NCI-H1105 treated with DMSO at 0.1 percent for 48 hours (cell line): ENCODE measurements at regions not wholly inside any gene's neighbourhood (a gene's known extent, or its start where the extent isn't known, plus 50 kb on each side); places are given as distances from the start of the nearest gene placed in this dataset.

Experiments used
- DNase-seq: peaks from one replicate; lab custom pipeline; 2025; lab: John Stamatoyannopoulos, UW

DNA sequence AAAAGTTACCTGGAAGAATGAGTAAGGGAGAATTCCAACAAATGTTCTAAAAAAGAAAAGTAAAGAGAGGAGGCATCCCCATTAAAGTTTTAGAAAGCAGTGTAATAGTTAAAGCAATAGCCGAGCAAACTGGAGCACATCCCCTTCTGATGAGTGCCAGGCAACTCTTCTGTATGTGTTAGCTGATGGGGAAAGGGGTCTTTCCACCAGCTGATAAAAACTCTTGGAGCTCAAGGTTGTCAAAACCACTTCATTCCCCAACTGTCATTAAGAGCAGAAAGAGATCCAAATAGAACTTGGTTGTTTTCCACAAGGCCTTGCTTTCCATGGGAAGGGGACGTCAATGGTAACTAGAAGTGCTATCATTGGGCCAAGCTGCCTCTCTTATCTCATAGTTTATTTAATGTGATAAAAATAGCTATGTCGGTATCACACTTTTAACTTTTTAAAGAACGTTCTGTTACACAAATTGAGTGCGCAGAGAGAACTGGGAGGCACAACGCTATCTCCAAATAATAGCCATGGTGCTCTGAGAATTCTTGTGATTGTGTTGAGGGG, 116.9 kb downstream of the POLR2M start:
- no peak for DNase-seq

DNA sequence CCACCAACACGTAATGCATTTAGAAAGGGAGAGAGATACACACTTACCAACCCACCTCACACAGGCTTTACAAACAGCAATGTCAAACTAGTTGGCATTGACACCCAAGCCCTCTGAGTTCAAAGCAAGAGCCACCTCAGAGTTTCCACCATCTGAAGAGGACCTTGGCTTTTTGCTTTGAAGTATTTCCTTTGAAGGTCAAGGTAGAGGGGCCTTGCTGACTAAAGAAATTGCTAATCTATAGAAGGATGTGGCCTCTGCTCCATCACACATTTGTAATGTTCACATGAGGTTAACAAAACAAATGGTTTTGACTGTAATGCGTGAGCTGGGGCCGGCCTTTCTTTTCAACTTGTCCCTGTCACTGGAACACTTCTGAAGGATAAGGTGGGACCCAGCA, 117.7 kb downstream of the POLR2M start:
- no peak for DNase-seq

DNA sequence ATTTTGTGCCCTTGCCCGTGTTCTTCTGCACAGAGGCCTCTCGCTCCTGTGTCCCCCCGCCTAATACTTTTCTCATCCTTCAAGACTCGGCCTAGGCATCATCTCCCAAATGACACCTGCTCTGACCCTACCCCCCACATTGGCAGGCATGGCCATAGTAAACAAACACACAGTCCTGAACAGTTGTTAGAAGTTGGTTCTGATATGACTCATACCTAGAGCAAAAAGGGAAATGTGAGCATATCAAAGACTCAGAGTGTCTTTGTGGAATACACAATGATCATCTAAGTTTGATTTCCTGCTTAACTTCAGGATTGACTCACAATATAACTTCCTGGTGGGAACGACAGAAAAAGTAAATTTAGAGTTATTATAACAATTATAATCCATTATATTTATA, 120.5 kb downstream of the POLR2M start:
- DNase-seq = no peak

DNA sequence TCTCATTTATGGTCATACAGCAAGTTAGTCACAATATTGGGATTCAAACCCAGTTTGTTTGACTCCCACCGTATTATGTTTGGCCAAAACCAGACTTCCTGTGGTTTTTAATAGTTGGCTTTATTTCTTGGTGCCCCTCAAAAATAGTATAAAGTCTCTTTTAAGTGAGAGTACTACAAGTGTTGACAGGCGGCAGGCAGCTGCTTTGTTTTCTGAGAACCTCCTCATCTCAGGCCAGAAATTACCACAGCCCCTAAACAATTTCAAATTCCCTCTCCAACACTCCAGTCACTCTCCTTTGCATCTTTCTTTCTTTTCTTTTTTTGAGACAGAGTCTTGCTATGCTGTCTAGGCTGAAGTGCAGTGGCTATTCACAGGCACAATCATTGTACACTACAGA, 121.5 kb downstream of the POLR2M start:
- DNase-seq = no peak

DNA sequence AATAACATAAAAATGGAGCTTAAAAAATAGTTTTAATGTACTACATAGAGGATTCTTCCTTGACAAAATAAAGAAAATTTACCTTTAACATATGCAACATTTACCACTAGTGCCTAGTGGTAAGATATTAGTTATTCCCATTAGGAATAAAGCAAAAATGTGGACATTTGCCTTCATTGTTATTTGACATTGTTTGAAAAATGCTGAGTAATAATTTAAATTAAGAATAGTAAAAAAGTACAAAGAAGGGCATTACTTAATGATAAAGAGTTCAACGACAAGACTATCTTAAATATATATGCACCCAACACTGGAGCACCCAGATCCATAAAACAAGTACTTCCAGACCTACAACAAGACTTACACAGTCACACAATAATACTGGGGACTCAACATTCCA, 125.7 kb downstream of the POLR2M start:
- no peak for DNase-seq

DNA sequence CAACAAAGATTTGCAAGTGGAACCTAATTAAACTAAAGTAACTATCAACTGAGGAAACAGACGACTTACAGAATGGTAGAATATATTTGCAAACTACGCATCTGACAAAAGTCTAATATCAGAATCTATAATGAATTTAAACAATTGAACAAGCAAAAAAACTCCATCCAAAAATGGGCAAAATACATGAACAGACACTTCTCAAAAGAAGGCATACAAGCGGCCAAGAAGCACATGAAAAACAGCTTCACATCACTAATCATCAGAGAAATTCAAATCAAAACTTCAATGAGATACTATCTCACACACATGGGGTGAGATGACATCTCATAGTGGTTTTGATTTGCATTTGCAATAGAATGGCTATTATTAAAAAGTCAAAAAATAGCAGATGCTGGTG, 128.6 kb downstream of the POLR2M start:
- no peak for DNase-seq

DNA sequence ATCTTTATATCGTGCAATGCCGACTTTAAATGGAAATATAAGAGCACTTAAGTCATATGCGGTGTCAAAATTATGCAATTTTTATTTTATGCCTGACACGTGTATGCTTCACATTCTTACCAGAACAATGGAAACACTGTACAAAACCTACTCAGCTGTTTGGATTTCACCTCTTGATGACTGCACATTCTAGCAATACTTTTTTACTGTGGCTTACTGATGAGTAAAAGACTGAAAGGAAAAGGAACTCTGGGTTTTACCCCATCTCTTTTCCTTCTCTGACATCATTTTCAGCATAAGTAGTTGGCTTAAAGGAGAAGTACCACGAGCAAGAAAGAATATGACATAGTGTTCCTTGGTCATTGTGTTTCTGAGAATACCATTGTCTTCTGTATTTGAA, 142.8 kb downstream of the POLR2M start:
- DNase-seq = no peak

DNA sequence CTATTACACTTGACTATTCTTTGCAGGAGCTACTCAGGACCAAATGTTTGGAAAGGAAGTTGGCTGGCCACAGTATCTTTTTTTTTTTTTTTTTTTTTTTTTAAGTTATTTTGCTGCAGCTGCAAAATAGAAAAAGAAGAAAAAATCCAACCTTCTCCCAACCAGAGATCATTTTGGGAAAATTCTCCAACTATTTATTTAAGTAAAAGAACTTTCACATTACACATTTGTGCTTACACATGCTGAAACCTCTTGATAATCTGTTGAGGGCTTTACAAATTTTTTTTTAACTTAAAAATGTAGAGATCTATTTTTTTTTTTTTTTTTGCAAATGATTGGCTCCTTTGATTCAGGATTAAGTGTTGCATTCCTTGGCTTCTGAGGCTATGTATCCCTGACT, 148.0 kb downstream of the POLR2M start:
- no peak for DNase-seq

DNA sequence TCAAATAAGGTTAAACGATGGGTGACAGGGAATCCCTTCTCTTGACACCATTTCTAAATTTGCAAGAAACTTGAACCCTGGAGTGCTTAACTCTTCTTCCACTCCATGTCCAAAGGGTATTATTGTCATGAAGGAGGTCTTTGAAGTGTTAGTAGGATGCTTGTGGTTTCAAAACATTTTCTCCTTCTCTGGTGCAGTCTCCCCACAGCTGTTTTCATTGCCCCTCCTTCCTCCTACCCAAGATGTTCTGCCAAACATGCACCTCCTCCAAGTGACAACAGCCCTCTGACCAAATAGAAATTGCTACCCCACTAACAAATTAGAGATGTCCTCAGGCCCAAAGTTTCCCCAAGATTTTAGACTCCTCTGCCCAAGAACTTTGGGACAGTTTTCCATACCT, 151.4 kb downstream of the POLR2M start:
- DNase-seq = no peak

DNA sequence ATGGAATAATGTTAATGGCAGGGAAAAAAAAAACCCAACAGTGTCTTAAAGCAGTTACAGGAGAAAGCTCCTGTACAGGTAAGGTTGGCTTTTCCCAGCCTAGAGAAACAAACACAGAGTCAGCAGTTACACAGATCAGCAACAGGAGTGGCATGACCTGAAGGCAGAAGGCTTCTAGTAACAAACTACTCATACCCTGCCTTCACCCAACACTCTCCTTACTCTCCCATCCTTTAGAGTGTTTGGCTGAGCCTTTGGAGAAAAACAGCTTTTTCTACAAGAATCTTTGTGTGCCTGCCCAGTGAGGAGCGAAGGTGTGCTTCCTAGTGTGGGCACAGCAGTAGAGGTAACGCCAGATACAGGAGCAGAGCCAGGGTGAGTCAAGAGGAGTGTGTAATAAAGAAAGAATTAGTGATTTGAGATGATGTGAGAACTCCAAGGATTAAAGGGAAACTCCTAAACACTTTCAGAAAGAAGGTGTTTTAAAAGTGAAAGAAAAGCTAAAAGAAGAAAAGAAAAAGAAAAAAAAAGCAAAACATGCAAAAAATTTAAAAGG, 152.7 kb downstream of the POLR2M start:
- no peak for DNase-seq

DNA sequence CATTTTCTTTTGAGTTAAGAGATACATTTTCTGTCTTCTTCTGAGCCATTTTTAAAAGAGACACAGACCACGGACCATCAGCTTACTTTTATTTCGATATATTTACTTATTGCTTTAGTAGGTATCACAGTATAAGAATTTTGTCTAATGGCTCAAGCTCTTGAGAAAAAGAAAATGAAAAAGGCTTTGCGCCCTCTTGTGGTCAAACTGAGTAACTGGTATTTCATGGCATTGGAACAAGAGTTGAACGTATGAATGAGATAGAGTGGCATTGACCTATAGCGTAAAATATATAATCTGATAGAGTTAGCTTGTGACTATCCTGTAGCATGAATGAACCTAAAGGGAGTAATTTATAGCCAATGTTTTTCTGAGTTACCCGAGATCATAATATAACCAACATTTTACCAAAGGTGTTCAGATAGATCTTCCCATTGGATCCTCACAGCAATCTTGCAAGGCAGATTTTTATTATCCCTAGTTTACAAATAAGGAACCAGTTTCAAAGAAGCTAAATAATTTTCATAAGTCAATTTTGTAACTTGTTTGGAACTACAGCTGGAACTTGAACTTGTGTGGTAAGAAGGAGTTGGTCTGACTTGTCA, 154.6 kb downstream of the POLR2M start:
- DNase-seq = peak; percentile 84

DNA sequence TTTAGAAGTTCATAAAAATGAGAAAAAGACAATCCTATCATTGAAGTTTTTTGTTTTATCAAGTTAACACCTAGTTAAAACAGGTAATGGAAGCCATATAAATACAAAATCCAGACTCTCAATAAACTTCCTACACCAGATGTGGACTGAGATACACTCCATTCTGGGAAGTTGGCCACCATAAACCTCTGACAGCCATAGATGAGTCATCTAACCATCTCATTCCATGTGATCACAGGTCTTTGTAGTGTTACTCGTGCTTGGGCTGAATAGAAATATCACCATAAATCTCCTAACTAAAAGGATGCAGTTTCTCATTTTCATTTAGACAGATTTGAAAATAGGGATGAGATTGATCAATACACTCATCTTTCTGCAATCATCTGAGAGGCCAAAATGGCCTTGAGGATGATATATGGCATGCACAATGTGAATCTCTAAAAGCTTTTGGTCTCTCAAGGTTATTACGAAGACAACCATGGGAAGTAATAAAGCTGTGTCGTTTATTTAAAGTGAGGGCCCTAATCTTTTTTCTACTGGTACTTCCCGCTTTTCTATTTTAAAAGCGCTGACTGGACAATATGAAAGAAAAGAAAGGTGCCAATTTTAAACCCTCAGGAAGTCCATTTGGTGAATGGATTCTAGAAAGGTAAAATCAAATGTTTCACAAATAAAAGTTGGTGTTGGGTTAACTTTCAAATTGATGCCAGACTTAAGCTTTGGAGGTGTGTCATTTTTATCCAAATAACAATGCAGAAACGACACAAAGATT, 155.5 kb downstream of the POLR2M start:
- no peak for DNase-seq

DNA sequence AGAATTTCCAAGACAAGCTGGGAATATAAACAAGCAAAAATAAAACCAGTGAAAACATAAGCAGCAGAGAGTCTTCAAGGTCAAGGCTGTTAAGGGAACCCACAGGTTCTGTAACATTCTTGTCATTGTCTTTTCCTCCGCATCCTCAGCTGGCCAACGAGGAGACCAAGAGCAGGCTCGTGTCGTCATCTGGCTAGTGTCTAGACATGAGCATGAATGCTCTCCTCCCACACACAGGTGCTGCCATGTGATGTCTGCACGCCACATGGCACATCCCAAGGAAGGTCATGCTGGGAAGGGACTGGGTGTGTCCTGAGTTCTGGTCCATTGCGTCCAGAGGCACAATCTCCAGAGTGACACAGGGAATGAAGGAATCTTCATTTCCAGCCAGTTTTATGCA, 156.2 kb downstream of the POLR2M start:
- no peak for DNase-seq

DNA sequence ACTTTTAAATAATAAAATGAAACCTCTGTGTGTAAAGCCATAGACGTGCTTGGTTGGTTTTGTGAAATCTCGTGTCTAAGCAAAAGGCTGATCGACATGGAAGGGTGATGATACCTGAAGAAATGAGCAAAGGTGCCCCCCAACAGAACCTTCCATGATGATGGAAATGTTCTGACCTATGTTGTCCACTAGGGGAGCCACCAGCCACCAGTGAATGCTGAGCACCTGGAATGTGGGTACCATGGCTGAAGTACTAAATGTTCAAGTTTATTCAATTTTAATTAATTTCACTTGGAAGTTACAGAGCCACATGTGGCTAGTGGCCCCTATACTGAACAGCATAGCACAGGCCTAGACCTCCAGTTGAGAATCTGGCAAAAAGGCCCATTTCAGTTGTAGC, 158.8 kb downstream of the POLR2M start:
- DNase-seq = no peak

DNA sequence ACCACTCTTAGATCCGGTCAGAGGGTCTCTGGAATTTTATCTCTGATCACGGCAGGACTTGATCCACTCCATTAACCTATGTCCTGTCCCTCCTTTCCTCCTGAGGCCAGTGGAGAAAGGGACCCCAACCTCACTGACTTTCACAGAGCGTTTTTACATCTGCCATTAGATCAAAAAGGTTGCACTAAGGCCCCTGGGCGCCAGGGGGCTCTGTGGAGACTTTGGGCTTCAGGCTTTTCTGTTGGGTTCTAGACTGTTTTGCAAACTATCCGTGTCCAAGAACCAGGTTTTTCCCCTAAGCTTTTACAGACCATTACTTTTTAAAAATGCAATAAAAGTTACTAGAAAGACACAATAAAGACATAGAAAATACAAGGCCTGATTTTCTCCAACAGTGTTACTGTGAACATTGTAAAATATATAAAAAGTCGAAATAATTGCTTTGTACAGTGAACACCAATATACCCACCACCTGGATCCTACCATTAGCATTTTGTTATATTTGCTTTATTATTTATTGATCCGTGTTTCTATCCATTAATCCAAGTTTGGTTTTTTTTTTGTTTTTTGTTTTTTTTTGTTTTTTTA, 159.7 kb downstream of the POLR2M start:
- peak; percentile 72 for DNase-seq

DNA sequence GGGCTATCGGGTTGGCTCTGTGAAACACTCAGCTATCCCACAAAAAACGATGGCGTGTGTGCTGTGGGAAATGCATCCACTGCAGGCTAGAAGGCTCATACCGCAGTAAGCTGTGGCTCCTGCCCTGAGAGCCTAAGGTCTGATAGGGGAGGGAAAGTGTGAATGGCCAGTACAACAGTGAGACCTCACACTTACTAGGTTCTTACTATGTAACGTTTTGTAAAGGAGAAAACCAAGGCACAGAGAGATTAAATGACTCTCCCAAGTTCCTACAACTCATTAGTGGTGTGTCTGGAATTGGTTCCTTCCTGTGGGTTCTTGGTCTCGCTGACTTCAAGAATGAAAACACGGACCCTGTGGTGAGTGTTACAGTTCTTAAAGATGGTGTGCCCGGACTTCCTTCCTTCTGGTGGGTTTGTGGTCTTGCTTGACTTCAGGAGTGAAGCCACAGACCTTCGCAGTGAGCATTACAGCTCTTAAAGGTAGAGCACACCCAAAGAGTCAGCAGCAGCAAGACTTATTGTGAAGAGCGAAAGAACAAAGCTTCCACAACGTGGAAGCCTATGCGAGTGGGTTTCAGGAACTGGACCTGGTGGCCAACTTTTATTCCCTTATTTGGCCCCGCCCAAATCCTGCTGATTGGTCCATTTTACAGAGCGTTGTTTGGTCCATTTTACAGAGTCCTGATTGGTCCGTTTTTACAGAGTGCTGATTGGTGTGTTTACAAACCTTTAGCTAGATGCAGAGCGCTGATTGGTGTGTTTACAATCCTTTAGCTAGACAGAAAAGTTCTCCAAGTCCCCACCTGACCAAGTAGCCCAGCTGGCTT, 161.7 kb downstream of the POLR2M start:
- no peak for DNase-seq

DNA sequence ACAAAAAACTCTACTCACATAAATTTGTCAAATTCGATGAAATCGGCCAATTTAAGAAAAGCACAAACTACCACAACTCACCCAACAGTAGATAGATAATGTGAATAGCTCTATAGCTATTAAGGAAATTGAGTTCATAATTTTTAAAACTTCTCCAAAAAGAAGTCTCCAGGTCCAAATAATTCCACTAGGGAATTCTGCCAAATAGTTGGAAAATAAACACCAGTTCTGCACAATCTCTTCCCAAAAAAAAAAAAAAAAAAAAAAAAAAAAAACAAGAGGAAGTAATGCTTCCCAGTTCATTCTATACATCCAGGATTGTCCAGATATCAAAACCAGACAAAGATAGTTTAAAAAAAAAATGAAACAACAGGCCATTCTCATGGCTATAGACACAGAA, 164.2 kb downstream of the POLR2M start:
- DNase-seq = no peak

DNA sequence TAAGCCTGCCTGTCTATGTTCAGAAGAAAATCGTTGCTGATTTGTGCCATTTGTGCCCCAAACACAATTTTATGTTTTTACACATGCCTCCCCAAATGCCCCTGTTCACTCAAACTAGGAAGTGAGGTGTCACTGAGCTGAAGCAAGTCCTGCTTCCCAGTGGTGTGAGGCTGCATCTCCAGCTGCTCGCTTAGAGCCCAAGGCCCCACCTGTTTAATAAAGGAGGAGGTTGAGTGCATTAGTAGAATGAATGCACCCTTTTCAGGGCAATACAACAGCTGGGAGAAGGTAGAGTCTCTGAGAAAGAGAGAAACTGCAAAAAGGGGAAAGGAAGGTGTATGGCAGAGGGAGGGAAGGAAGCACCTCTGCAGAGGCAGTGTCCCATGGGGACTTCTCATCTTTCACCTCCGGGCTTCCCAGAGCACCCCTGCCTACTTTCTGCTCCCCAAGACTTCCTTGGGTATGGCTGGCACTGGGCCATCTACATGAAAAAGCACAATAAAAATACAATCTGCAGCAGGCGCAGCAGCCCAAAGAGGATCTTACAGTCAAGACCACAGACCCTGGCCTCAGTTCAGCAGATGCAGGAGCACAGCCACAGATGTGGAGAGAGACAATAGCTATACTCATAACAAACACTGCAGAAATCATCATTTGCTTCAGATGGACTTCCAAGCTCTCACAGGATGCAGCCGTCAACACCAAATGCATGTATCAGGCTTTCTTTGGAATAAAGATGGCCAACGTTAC, 165.9 kb downstream of the POLR2M start:
- no peak for DNase-seq

DNA sequence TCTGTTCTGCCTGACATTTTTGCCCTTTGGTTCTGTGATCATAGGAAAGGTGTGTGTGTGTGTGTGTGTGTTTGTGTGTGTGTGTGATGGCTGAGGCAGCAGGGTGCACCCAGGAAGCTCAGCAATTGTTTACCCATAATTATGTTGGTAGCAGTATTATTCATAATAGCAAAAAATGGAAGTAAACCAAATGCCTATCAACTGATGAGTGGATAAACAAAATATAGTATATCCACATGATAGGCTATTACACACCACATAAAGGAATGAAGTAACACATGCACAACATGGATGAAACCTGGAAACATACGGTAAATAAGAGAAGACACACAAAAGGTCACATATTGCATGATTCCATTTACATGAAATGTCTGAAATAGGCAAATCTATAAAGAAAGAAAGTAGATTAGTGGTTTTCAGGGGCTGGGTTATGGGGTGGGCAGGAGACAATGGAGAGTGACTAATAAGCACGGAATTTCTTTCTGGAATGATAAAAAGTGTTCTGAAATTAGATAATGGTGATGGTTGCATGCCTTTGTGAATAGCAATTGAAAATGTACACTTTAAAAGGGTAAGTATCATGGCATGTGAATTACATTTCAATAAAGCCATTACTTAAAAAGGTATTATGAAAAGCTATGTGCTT, 167.2 kb downstream of the POLR2M start:
- no peak for DNase-seq

DNA sequence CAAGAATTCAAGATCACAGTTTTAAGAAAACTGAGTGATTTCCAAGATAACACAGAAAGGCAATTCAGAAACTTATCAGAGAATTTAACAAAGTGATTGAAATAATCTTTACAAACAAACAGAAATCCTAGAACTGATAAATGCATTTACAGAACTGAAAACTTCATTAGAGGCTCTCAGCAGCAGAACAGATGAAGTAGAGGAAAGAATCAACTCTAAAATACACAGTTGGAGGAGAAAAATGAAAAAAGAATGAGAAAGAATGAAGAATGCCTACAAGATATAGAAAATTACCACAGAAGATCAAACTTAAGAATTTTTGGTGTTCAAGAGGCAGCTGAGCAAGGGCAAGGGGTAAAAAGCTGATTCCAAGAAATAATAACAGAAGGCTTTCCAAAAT, 168.8 kb downstream of the POLR2M start:
- no peak for DNase-seq

DNA sequence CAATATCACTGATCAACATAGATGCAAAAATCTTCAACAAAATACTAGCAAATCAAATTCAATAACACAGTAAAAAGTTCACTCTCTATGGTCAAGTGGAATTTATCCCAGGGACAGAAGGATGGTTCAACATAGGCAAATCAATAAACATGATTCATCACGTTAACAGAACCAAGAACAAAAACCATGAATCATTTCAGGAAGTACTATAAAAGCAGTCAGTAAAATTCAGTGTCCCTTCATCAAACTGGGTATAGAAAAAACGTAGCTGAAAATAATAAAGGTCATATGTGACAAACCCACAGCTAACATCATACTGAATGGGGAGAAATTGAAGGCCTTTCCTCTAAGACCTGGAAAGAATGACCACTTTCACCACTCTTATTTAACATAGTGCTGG, 172.1 kb downstream of the POLR2M start:
- no peak for DNase-seq
